Upper lobe of left lung (tissue), 6 donors: ENCODE measurements at regions not wholly inside any gene's neighbourhood (a gene's known extent, or its start where the extent isn't known, plus 50 kb on each side); places are given as distances from the start of the nearest gene placed in this dataset.
"Not testable (repeated sequence)": the region's sequence is repeated elsewhere in the genome, so short reads cannot be mapped to it uniquely, and the experiment has no call there.

ENCODE experiments used
- ATAC-seq, 2 donors: fragments of 200-7000 bp; cut with Tn5 transposase; one replicate each; pipeline ENCODE4 v1.9.1; 2022; ENCODE audit warnings: mild to moderate bottlenecking in 2 of 2, moderate library complexity in 2 of 2; ENCODE audit not compliant: low FRiP score in 2 of 2
- DNase-seq, 2 donors: peaks; one replicate each; pipeline ENCODE4 v3.0.0-alpha.2; 2019 to 2020
- H3K27ac ChIP-seq, 4 donors: fragments of 200-600 bp; sonication (generic); one replicate each; pipeline ENCODE4 v1.5.1; 2016 to 2019
- H3K27me3 ChIP-seq, 4 donors: fragments of 200-600 bp; sonication (generic); one replicate each; pipeline ENCODE4 v1.5.1; 2017 to 2019
- H3K36me3 ChIP-seq, 4 donors: fragments of 200-600 bp; sonication (generic); one replicate each; pipeline ENCODE4 v1.5.1; 2016 to 2019
- H3K4me1 ChIP-seq, 4 donors: fragments of 200-600 bp; sonication (generic); one replicate each; pipeline ENCODE4 v1.5.1; 2018 to 2019
- H3K4me3 ChIP-seq, 4 donors: fragments of 200-600 bp; sonication (generic); one replicate each; pipeline ENCODE4 v1.5.1; 2017 to 2019; ENCODE audit warnings: mild to moderate bottlenecking in 2 of 4, moderate library complexity in 1 of 4
- H3K9me3 ChIP-seq, 4 donors: fragments of 200-600 bp; sonication (generic); one replicate each; pipeline ENCODE4 v1.5.1; 2018 to 2019
- EP300 ChIP-seq, 4 donors: sonication (generic); formaldehyde crosslinking; IDR thresholded peaks; one replicate each; pipeline ENCODE4 v1.5.1; 2017; ENCODE audit warnings: antibody characterized with exemption in 4 of 4, control low read depth in 2 of 4
- POLR2A ChIP-seq, 4 donors: fragments of 450-650 bp; IDR thresholded peaks; one replicate each; pipeline ENCODE4 v1.5.1; 2016 to 2017; ENCODE audit warnings: antibody characterized with exemption in 4 of 4, mild to moderate bottlenecking in 2 of 4
- POLR2AphosphoS5 ChIP-seq, 2 donors: sonication (generic); formaldehyde crosslinking; IDR thresholded peaks; one replicate each; pipeline ENCODE4 v1.5.1; 2017; ENCODE audit warnings: antibody characterized with exemption in 2 of 2
- WGBS, 2 donors: methylation state at CpG; one replicate each; pipeline ENCODE4 v1.1.5; 2017 to 2018; 5-methylcytosine and 5-hydroxymethylcytosine counted together
- TF ChIP-seq, protein P1 (sequence below), 6 experiments: fragments of 450-650 bp in 4 of 6; fragments of 200-600 bp in 2 of 6; sonication (generic) in 2 of 6; IDR thresholded peaks; one replicate each; pipeline ENCODE4 v1.5.1; 2016 to 2019; ENCODE audit warnings: antibody characterized with exemption in 6 of 6
- donor health status: DM: no; HTN: no; CAD: no; lungs with moderate emphysema.
- donor health status: DM: no; HTN: yes; CAD: no; lungs with severe emphysema.

DNA sequence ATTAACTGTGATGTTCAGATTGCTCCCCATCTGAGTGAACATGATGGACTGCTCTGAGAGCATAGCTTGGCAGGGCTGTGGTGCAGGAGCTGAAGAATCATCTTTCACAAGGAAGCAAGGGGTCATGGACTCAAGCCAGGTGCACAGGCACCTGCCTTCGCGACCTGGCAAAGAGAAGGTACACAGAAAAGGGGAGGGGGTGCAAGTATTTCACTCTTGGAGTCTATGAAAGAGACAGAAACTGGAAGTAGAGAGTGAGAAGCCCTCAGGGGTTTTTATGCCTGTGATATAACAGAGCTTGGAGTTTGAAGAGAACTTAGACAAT, 232.6 kb upstream of the PLXNA2 start:
- no peaks in the 10 kb centered on the region for H3K27me3 ChIP-seq
- no peaks in the 10 kb centered on the region for H3K9me3 ChIP-seq
- no peak overlapping the region for H3K4me3 ChIP-seq
- TF ChIP-seq, protein P1, sequence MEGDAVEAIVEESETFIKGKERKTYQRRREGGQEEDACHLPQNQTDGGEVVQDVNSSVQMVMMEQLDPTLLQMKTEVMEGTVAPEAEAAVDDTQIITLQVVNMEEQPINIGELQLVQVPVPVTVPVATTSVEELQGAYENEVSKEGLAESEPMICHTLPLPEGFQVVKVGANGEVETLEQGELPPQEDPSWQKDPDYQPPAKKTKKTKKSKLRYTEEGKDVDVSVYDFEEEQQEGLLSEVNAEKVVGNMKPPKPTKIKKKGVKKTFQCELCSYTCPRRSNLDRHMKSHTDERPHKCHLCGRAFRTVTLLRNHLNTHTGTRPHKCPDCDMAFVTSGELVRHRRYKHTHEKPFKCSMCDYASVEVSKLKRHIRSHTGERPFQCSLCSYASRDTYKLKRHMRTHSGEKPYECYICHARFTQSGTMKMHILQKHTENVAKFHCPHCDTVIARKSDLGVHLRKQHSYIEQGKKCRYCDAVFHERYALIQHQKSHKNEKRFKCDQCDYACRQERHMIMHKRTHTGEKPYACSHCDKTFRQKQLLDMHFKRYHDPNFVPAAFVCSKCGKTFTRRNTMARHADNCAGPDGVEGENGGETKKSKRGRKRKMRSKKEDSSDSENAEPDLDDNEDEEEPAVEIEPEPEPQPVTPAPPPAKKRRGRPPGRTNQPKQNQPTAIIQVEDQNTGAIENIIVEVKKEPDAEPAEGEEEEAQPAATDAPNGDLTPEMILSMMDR (IDR thresholded peaks at IDR 0.05) = no peak
- TF ChIP-seq POLR2AphosphoS5 (IDR thresholded peaks at IDR 0.05) (no peak), EP300 (IDR thresholded peaks at IDR 0.05) (no peak), POLR2A (IDR thresholded peaks at IDR 0.05) (no peak)
- WGBS, 2 donors = 41 to 59% methylated on average over 2 of the region's 2 CpGs
- no peaks in the 10 kb centered on the region for H3K36me3 ChIP-seq
- no peak for DNase-seq
- ATAC-seq = peak in 1 of 2 donors; percentile 3
- peak overlapping the region in 2 of 4 donors; percentile 2 to 19 for H3K27ac ChIP-seq
- peaks cover 12 to 23% (median 14%) of the 10 kb centered on the region in 4 donors for H3K4me1 ChIP-seq

DNA sequence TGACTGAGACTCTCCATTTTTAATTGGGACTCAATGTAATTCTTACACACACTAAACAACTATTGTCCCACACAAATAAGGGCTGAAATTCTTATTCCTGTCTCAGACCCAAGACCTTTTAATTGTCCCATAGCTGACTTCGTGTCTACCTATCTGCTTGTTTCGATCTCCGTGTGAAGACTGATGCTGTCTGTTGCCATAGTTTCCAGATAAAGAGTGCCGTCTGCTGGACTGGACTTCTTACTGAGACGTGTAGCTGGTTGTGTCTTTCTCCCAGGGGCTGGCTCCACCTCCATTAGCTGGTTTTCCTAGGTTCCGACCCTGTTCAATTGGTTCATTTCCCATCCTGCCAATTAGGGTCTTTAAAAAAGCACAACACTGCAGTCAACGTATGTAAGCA, 235.3 kb upstream of the PLXNA2 start:
- no peak for DNase-seq
- H3K4me1 ChIP-seq = peaks cover 12 to 23% (median 14%) of the 10 kb centered on the region in 4 donors
- H3K4me3 ChIP-seq = no peak overlapping the region
- no peaks in the 10 kb centered on the region for H3K36me3 ChIP-seq
- 68 to 72% methylated on average over 7 of the region's 7 CpGs for WGBS, 2 donors
- no peaks in the 10 kb centered on the region for H3K27me3 ChIP-seq
- H3K27ac ChIP-seq = no peak overlapping the region
- H3K9me3 ChIP-seq = no peaks in the 10 kb centered on the region
- ATAC-seq = no peak
- TF ChIP-seq EP300 (IDR thresholded peaks at IDR 0.05) (no peak), POLR2A (IDR thresholded peaks at IDR 0.05) (no peak), POLR2AphosphoS5 (IDR thresholded peaks at IDR 0.05) (no peak)
- TF ChIP-seq, protein P1 (IDR thresholded peaks at IDR 0.05) = no peak

DNA sequence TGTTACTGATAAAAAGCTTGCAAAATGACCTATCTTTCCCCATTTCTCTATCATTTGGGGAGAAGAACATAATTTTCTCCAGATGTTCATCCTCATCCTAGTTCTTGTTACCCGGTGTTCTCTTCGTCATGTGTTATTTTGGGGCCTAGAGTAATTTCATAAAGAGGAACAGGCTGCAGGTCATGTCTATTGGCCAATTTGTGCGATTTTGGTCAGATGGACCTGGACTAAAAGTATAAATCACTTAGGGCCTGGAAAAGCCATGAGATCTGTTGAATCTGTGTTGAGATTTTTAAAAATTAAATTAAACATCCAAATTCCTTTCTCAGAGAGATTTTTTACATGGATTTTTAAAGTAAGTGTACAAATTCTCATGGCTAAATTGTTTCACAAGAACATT, 241.3 kb upstream of the PLXNA2 start:
- 87% methylated on average over 3 of the region's 3 CpGs for WGBS, 2 donors
- no peak overlapping the region for H3K4me3 ChIP-seq
- H3K27me3 ChIP-seq = no peaks in the 10 kb centered on the region
- no peak for ATAC-seq
- H3K4me1 ChIP-seq = no peaks in the 10 kb centered on the region
- H3K27ac ChIP-seq = no peak overlapping the region
- TF ChIP-seq POLR2A (IDR thresholded peaks at IDR 0.05) = no peak
- H3K36me3 ChIP-seq = no peaks in the 10 kb centered on the region
- no peaks in the 10 kb centered on the region for H3K9me3 ChIP-seq
- no peak for DNase-seq

DNA sequence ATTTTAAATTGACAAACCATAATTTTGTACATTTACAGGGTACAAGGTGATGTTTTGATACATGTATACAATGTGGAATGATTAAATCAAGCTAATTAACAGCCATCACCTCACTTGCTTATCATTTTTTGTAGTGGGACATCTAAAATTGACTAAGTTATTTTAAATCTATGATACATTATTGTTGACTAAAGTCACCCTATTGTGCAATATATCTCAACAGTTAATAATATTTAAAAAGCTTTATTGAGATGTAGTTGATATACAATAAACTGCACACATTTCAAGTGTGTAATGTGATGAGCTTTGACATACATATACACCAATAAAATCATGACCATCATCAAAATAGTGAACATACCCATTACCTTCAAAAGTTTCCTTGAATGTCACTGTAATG, 242.5 kb upstream of the PLXNA2 start:
- DNase-seq = no peak
- no peaks in the 10 kb centered on the region for H3K4me1 ChIP-seq
- H3K4me3 ChIP-seq = no peak overlapping the region

DNA sequence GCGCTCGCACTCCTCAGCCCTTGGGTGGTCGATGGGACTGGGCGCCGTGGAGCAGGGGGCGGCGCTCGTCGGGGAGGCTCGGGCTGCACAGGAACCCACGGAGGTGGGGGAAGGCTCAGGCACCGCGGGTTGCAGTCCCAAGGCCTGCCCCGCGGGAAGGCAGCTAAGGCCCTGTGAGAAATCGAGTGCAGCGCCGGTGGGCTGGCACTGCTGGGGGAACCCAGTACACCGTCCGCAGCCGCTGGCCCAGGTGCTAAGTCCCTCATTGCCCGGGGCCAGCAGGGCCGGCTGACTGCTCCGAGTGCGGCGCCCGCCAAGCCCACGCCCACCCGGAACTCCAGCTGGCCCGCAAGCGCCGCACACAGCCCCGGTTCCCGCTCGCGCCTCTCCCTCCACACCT, 244.2 kb upstream of the PLXNA2 start:
- WGBS, 2 donors = 91 to 95% methylated on average over 18 to 32 of the region's 36 CpGs

More for the DNA sequence above, 242.5 kb upstream of the PLXNA2 start:
- TF ChIP-seq EP300 (IDR thresholded peaks at IDR 0.05) = no peak
- TF ChIP-seq, protein P1 (IDR thresholded peaks at IDR 0.05) = no peak
- no peak for TF ChIP-seq POLR2A (IDR thresholded peaks at IDR 0.05)
- TF ChIP-seq POLR2AphosphoS5 (IDR thresholded peaks at IDR 0.05) = no peak
- Histone ChIP-seq H3K27ac (no peak overlapping the region), H3K9me3 (no peaks in the 10 kb centered on the region), H3K36me3 (no peaks in the 10 kb centered on the region), H3K27me3 (no peaks in the 10 kb centered on the region)
- ATAC-seq = no peak

DNA sequence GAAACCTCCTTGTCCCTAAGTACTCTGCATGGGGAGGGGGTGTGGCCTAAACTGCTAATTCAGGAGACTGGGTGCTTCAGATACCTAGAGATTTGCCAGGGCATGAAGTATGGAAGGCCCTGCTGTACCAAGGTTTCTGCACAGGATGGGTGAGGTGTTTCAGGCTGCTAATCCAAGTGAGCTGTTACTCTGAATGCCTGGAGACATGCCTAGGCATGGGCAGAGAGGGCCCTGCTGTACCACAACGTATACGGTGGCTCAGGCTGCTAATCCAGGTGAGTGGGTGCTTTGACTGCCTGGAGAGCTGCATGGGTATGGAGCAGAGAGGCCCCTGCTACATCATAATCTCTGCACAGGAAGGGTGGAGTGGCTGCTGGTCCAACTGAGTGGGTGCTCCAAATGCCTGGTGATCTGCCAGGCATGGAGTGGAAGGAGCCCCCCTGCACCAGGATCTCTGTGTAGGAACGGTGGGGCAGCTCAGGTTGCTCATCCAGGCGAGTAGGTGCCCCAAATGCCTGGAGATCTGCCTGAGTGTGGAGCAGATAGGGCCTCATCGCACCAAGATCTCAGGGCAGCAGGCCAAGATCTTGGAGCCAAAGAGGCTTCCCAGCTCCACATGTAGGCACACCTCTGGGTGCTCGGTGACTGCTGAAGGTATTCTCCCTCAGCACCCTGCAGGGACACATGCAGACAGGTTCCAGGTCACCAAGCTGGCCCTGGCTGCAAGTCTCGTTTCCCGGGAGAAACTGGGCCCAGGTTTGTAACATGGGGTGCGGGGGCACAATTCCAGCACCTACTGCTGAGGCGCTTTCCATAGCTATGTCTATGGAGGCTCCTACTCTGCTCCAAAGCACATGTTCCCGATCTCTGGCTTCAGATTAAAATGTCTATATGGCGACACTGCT, 252.5 kb upstream of the PLXNA2 start:
- 67 to 85% methylated on average over 3 to 12 of the region's 12 CpGs for WGBS, 2 donors
- peak in 1 of 2 donors; percentile 34 for ATAC-seq
- Histone ChIP-seq H3K27ac (no peak overlapping the region), H3K4me3 (no peak overlapping the region), H3K27me3 (no peaks in the 10 kb centered on the region), H3K9me3 (no peaks in the 10 kb centered on the region), H3K36me3 (no peaks in the 10 kb centered on the region), H3K4me1 (no peaks in the 10 kb centered on the region)
- DNase-seq = no peak
- TF ChIP-seq POLR2A (IDR thresholded peaks at IDR 0.05) (no peak), EP300 (IDR thresholded peaks at IDR 0.05) (no peak), POLR2AphosphoS5 (IDR thresholded peaks at IDR 0.05) (no peak)
- TF ChIP-seq, protein P1 (IDR thresholded peaks at IDR 0.05) = no peak

More for the DNA sequence above, 244.2 kb upstream of the PLXNA2 start:
- H3K27ac ChIP-seq, ATAC-seq, H3K36me3 ChIP-seq, H3K9me3 ChIP-seq, H3K4me1 ChIP-seq, H3K4me3 ChIP-seq, H3K27me3 ChIP-seq: not testable (repeated sequence)
- DNase-seq = peak in 1 of 2 donors; percentile 71
